NCI-H2227 treated with DMSO at 0.1 percent for 48 hours (cell line): ENCODE measurements at regions not wholly inside any gene's neighbourhood (a gene's known extent, or its start where the extent isn't known, plus 50 kb on each side); places are given as distances from the start of the nearest gene placed in this dataset.

ENCODE experiments used
- DNase-seq: peaks from one replicate; lab custom pipeline; 2025; lab: John Stamatoyannopoulos, UW

DNA sequence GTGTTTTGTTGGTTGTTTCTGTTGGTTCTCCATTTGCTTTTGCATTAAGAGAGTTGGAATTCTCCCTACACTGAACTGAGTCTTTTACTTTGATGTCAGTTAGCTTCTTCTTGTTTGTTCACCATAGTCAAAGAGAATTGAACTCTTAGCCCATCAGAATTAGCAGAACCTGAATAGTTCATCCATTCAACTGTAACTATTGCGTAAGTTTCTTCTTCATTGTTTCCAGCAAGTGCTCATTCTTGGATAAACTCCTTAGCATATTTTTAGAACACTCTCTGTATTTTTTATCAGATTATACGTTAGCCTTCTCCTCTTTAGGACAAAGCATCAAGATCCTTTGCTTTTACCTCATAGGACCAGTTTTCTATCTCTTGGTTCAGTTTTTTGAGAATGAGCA is 128.4 kb upstream of the RAB11FIP2 start:
- DNase-seq, result no peak

DNA sequence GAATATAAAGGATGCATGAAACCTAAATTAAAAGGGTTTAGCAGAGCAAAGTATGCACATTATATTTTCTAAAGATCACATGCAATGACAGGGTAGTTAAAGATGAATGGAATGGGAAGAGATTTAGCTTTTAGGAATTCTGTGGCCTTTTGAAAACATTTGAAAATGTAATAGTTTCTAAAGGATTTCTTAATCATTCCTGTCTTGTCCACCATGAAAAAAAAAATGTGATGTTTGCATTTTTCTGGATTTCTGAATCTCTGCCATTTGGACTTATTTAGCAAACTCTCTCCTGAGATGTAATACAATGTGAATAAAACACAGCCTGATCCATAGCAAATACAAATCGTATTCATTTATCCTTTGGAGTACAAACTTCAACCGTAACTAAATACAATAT is 126.6 kb upstream of the RAB11FIP2 start:
- DNase-seq, result no peak

DNA sequence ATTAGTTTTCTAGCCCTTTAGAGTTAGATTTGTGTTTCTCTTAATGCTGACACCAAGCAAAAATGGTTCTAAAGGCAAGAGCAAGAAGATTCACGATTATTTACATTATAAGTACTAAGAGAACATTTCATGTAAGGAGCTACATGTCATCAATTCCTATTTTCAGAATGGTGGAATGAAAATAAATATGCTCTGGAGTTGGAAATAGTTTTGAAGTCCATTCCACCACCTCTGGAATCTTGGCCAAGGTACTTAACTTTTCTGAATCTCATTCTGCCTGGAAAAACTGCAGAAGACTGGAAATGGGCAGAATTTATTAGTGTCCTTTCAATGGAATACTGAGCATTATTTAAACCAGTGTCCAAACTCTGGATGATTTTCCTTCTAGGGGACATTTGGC is 125.1 kb upstream of the RAB11FIP2 start:
- DNase-seq, result no peak

DNA sequence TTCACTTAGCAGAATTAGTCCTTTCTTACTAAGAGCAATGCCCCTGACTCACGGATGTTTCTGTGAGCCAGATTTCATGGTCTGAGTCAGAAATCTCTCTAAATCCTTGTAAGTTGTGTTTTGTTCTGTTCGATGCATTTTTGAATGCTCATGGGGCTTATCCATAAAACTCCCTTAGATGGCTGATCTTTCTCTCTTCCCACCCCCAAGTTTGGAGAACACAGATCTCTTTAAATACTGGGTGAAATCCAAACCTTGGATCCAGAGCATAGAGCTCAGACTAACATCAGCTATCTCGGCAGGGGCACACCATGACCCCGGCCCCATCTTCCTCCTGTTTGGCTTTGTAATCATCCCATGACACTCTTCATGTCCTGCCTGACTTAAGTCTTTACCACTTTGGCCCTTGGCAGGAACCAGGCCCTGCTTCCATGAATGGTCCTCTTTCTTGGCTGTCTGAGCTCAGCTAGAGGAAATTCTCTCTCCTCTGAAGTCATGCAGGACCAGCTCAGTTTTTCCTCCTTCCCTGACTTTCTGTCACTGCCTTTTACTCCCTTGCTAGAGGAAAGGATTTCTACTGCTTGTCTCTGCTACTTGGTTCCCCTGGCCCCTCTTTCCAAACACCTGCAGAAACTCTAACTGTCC is 120.4 kb upstream of the RAB11FIP2 start:
- no peak for DNase-seq

DNA sequence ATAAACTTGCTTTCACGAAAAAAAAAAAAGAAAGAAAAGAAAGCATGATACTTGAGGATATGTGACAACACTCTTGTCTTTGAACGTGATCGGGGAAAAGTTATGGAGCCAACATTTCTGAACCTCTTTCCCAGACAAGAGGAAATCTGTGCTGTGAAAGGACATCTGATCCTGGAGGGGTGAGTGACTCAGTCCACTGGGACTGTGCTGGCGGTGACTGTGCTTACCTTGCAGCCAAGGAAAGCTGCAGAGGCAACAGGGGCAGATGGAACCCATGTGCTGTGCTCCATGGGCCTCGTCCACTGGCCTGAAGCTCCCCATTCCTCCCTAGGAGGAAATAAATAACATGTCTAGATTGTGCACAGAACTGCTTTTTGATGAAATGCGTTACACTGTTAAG is 116.5 kb upstream of the RAB11FIP2 start:
- no peak for DNase-seq

DNA sequence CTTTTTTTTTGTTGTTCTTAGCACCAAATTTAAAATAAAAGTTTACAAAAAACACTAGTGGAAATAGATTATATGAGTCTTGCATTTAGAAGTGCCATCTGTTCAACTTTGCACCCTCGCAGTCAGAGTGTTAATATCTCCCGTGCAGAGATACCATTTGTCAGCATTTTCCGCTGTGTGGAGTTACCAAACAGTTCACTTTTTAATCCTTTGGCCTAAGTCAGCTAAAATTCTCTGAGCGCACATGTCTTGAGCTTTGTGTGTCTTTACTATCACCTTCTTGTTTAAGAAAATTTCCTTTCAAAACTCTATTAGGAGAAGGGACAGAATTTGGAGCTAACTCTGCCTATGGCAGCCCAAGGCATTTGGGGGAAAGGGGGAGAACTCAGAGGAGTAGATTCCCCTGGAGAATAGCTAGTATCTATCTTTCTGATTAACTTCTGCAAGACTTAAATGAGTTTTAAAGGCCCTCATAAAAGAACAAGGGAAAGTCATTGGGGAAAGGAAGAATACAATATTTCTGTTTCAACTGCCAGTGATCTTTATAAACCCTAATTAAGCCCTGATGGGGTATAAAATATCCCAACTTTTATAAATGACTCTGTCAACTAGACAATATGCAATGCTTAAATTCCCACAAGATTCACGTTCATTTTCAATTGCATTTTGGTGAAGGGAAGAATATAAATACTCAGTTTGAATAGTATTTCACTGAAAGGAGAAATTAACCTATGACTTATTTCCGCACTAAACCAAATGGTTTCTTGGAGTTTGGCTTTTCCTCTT is 114.9 kb upstream of the RAB11FIP2 start:
- DNase-seq, result no peak

DNA sequence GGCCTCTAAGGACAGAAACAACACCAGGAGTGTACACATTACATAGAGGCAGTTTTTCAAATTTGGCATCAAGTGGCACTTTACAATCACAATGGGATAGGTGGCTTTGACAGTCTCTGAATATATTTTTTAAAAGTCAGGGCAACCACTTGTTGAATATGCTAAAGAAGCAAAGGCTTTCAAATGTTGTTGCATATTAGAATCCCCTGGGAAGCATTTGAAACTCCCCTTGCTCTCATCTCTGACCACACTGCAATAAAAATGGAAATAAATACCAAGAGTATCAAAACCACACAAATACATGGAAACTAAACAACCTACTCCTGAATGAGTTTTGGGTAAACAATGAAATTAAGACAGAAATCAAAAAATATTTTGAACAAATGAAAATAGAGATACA is 106.5 kb upstream of the RAB11FIP2 start:
- DNase-seq, result no peak

DNA sequence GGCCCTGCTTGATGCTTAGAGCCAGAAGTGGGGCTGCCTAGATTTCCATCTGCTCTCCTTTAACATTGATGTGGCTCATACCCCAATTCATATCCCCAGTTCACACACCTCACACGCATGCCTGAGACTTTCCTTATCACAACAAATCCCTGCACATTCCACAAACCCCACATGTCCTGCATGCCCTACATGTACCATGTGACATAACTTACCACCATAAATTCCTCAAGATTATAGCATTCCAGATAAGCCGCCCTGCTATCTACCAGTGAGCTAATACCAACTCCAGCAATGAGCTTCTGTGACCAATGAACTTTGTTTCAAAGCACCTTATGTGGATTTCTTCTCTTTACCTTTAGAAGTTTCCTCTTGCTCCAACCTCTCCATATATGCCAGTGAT is 104.7 kb upstream of the RAB11FIP2 start:
- no peak for DNase-seq

DNA sequence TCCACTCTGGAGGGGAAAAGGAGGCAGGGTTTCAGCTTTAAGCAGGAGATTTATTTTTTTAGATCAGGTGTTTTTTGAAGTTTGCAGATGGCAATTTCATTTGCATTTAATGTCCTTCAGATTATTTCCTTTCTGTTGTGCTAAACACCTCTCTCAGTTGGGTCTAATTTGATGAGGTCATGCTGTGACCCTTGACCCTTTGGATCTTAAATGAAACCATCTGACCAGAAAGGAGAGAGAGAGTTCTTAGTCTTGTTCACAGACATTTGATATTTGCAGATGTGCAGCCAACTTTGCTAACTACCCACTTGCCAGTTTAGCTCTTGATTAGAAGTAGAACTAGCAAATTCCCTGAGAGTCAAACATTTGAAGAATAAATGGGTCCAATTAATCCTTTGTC is 101.5 kb upstream of the RAB11FIP2 start:
- no peak for DNase-seq

DNA sequence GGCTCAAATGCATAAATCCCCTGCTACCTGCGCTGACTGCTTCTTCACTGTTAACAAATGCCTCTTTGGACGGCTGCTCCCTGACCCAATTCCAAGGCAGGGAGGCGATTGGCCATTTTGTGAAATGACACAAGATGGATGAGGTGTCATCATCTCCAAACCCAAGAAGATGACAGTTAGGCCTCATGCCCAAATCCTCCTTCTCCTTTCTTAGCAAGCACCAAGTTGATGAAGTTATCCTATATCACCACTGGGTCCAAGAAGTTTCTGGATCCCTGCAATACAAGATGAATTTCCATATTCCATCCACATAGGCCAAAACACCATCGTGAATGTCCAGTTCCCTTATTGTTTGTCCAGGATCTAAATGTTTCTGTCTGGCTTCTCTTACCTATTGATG is 98.5 kb upstream of the RAB11FIP2 start:
- no peak for DNase-seq

DNA sequence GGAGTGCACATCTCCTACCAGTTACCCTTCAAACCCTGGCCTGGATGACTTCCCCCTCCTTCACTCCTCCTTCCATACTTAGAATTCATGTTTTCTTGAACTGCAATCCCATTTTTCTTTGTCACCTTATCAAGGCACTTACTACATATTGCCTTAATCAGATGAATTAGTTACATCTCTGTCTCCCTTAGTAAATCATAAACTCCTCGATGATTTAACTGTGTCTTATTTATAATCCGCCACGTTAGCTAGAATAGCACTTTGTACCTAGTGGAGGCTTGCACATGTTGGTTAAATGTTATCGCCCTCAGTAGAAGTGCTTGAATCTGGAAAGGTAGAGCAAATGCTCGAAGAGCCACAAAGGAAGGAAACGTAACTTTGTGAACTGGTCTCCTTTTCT is 94.7 kb upstream of the RAB11FIP2 start:
- no peak for DNase-seq

DNA sequence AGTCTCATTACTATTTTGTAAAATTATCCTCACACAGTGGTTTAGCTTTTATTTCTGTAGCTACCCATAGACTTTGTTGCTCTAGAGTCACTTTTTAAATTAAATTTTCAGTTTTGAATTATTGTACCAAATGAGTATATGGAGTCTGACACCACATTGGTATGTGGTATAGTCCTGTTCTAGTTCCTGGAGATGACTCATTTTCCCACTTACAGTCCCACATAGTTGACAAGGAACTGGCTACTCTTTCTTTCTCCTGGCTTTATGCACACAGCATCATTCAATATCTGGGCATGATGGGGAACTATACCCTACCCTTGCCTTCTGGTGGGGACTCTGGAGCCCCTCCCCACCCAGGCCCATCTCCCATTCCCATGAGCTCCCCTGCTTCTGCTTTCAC is 92.6 kb upstream of the RAB11FIP2 start:
- DNase-seq, result no peak

DNA sequence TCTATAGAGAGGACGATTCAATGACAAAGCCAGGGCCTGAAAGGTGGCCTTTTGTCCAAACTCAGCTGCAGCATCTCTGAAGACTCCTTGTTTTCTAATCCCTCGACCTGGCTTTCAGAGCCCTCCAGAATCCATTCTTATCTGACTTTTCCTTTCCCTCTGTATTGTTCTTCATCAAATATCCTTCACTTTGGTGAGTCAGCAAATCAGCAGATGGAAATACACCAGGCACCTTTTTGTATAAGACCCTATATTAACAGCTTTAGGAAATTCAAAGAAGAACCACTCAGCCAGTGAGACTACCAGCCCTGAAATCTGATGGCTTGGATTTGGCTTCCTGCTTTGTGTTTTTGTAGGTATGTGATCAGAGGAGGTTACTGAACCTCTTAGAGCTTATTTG is 81.9 kb upstream of the RAB11FIP2 start:
- no peak for DNase-seq

DNA sequence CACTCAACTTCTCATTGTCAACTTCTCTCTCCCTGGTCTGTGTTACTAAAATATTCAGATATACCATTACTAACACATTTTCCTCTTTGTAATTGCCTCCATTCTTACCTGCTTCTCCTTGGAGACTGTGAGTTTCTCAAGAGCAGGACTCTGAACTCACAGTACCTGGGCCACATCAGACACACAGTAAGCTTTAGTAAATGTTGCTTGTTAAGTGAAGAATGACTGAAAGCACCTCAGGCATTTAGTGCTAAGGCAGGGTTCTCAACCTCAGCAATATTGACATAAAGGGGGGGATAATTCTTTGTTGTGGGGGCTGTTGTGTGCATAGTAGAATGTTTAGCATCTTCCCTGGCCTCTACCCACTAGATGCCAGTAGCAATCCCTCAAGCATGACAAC is 72.0 kb upstream of the RAB11FIP2 start:
- DNase-seq, result no peak

DNA sequence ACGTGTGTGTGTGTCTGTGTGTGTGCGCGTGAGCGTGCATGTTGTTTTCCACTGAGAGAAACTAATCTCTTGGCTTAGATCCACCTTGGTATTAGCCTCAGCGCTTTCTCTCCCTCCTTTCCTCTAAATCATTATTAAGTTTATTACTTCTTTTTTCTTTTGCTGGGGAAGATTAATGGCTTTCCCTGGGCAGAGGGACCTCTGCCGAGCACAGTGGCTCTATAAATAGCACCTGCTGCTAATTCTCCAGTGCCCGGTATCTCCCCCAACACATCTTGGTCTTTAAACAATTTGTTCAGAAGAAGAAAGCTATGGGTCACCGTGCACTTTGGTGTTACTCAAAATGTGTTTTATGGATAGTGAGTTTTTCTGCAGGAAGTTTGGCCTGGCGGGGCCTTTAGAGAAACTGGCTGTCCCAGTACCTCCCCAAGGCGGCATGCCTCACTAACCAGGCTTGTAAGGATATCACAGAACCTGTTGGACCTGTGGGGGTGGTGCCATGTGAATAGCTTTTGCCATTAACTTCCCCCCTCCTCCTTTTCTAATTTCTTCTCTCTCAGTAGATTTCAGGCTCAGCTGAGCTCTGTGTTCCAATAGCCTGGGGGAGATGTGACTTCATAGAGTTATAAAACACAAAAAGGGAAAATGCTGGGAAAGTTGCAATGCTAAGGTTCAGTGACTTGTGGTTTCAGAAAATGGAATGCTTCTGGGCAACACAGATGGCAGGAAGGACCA is 70.1 kb upstream of the RAB11FIP2 start:
- peak; percentile 46 for DNase-seq

DNA sequence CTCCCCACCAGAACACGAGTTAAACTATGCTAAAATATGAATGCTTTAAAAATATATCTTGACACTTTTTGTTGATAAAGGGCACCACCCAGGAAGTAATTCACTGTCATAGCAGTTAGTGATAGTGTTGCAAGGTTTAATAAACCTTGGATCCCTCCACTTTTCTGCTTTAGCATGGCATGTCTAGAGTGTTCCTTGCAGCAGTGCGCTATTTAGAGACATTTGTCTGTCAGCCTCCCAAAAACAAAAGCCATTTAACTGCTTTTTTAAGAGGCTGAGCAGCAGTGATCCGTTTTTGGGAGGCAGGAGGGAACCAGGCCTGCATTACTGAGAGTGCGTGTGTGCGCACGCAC is 69.6 kb upstream of the RAB11FIP2 start:
- DNase-seq, result no peak

DNA sequence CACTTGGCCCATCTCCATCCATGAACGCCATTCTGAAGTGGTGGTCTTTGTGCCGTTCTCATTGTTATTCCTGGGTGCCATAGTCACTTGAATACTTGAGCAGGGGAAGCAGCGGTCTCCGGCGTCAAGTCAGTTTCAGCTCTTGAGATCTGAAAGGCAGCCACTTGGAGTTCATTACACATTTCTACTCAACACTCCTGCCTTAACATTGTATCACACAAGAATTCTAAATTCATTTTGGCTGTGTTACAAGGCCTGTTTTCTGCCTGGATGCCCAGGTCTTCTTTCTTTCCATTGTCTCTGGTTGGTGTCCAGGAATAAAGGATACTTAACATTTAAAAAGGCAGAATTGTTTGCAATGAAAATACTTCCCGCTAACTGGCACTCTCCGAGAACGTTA is 69.0 kb upstream of the RAB11FIP2 start:
- no peak for DNase-seq

DNA sequence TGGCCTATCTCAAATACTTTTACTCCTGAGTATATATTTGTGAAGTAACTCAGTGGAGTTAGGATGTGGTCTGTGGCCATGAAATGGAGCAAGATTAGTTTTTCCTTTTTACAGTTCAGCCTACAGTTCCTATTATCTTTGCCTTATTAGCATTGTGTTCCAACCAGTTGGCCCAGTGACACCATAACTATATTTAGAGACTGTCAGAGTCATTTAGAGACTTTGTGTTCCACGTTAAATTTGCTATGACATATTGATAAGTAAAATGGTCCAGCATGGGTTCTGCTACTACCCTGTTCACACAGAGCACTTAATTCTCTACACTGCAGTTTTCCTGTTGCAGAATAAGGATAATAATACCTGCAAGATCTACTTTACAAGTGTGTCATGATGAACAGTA is 68.3 kb upstream of the RAB11FIP2 start:
- no peak for DNase-seq

DNA sequence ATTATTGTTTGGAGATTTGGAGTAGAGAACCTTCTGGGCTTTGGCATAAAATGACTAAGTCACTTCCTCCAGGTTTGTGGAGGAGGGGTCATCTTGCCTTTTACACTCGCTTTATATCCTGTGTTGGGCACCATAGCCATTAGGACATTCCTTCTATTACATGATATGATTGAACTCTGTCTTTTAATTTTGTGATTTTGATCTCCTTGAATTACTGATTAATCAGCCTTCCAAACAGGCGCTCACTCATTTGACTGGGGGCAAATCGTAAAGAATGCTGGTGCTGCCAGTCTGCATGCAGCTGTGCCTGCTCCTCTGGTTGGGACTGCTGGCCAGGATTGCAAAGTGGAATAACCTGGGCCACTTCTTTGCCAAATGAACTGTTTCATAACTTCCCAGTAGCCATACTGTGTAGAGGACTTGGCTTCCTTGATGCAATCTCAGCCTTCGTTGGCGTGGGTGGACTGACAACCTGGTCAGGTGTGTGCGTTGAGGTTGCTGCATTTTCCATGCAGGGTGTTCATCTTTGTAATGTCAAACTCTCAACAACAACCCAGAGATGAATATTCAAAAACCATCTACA is 65.9 kb upstream of the RAB11FIP2 start:
- no peak for DNase-seq

DNA sequence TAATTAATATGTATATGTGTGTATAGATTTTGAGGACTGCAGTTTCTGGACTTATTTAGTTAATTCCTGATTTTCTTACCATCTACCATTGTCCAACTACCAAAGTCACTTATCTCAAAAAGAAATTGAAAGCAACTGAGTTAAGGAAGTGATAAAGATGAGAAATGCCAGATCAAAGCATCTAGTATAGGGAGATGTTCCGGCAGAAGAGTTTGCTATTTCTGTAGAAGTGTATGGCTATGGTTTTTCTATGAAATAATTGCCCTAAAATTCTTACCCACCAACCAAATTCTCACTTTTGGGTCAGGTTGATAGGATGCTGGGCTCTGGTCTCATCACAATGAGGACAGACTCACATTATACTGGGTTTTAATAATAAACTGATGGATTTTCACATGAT is 64.0 kb upstream of the RAB11FIP2 start:
- no peak for DNase-seq

DNA sequence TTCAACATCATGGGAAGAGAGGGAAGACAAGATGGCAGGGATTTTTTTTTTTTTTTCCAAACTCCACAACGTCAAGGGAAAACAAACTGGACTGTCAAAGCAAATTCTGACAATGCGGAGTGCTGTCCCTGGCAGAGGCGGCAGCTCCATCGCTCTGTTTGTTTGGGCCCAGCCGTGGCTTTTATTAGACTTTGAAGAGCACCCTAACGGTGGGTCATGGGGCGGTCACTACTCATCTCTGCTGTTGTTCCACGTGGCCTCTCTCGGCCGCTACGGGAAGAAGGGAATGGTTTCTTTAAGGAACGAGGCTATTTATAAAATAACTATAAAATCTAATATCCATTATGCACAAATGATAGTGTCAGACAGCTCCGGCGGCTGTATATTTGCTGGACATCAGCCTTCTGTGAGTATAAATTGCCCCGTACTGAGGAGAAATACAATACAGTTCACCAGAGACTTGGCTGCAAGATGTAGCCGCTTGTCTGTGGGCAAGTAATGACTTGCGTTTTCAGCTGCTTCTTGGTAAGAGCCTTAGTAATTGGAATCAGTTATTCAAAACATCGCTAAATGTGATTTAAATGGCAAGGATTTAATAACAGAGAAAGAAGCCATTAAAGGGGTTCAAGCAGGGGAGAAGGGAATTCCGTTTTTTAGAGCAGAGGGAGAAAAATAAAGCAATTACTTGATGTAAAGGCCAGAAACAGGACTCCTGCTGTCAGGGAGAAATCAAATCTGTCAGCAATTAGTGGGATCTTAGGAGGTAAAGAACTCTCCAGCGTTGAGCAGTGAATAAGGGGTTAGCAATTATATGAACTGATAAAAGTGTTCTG is 61.7 kb upstream of the RAB11FIP2 start:
- peak; percentile 66 for DNase-seq

DNA sequence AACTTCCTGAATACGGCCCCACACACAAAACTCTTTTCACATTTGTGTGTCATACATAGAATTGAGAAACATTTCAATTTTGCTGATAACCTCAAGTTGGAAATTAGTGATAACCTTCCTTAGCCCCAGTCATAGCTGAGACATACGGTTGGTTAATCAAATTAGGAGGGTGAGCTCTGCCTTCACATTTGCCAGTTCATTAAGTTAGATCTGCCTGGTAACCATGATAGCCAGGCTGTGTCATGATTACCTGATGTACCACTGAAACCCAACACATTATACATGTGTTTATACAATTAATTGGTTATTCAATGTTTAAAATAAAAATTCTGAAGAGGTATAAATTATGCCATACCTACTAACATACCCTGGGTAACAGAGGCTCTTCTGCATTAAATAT is 60.8 kb upstream of the RAB11FIP2 start:
- DNase-seq, result no peak
